ENCODE measurements at regions not wholly inside any gene's neighbourhood (a gene's known extent, or its start where the extent isn't known, plus 50 kb on each side); places are given as distances from the start of the nearest gene placed in this dataset.

DNA sequence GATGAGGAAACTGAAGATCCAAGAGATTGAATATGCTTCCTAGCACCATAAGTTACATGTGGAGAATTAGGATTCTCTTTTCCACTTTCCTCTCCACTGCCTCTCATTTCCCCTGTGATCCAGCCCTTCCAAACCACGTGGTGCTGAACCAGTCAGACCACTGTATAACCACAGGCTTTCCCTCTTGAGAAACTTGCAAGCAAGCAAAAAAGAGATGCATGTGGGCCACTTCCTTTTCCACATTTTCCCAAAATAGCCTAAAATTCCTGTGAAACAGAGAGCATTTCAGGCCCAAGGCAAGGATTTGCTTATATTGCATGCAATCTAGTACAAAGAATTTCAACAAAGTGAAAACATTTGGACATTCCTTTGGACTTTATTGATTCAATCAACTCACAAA is 59.3 kb upstream of the KSR1 start:
- Mint-ChIP-seq H3K27me3 (ENCODE audit: low read depth) (peaks cover 28% of the 10 kb centered on the region), H3K36me3 (ENCODE audit: low read depth) (no peaks in the 10 kb centered on the region), H3K4me1 (no peaks in the 10 kb centered on the region), H3K27ac (ENCODE audit: unreplicated experiment) (no peak overlapping the region), H3K9me3 (peaks cover 10% of the 10 kb centered on the region), H3K4me3 (no peak overlapping the region)
- no peak for DNase-seq (ENCODE audit: low read depth, low spot score)
- no peak for TF ChIP-seq CTCF (conservative IDR thresholded peaks at IDR 0.05)

- Mint-ChIP-seq H3K4me1 (peaks cover 8% of the 10 kb centered on the region), H3K27ac (ENCODE audit: unreplicated experiment) (no peak overlapping the region), H3K9me3 (peaks cover 10% of the 10 kb centered on the region), H3K4me3 (no peak overlapping the region), H3K36me3 (ENCODE audit: low read depth) (no peaks in the 10 kb centered on the region), H3K27me3 (ENCODE audit: low read depth) (peaks cover 19% of the 10 kb centered on the region)
- DNase-seq (ENCODE audit: low read depth, low spot score), result no peak
- TF ChIP-seq CTCF (conservative IDR thresholded peaks at IDR 0.05), result no peak
Observed at GRCh38 chr17:27398691-27399090, 57.6 kb upstream of the KSR1 start.

- H3K4me1 Mint-ChIP-seq, result peaks cover 11% of the 10 kb centered on the region
Observed at GRCh38 chr17:27400991-27401390, 55.3 kb upstream of the KSR1 start.

DNA sequence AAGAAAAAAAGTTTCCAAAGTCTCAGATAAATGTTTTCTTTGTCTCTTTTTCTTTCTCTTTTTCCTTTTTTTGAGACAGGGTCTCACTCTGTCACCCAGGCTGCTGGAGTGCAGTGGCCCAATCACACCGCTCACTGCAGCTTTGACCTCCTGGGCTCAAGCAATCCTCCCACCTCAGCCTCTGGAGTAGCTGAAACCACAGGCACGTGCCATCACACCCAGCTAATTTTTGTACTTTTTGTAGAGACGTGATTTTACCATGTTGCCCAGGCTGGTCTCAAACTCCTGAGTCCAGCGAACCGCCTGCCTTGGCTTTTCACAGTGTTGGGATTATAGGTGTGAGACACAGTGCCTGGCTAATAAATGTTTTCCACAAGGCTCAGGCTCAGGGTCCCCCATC is 53.3 kb upstream of the KSR1 start:
- TF ChIP-seq CTCF (conservative IDR thresholded peaks at IDR 0.05), result no peak
- peak overlapping the region; percentile 78 for H3K27ac Mint-ChIP-seq (ENCODE audit: unreplicated experiment)
- no peaks in the 10 kb centered on the region for H3K9me3 Mint-ChIP-seq
- DNase-seq (ENCODE audit: low read depth, low spot score), result no peak
- peaks cover 6% of the 10 kb centered on the region for H3K27me3 Mint-ChIP-seq (ENCODE audit: low read depth)
- no peak overlapping the region for H3K4me3 Mint-ChIP-seq
- H3K4me1 Mint-ChIP-seq, result peaks cover 11% of the 10 kb centered on the region
- no peaks in the 10 kb centered on the region for H3K36me3 Mint-ChIP-seq (ENCODE audit: low read depth)

More at GRCh38 chr17:27400991-27401390, 55.3 kb upstream of the KSR1 start:
- Mint-ChIP-seq H3K27me3 (ENCODE audit: low read depth) (peaks cover 2% of the 10 kb centered on the region), H3K4me3 (no peak overlapping the region), H3K9me3 (no peaks in the 10 kb centered on the region), H3K36me3 (ENCODE audit: low read depth) (no peaks in the 10 kb centered on the region), H3K27ac (ENCODE audit: unreplicated experiment) (no peak overlapping the region)
- no peak for TF ChIP-seq CTCF (conservative IDR thresholded peaks at IDR 0.05)
- DNase-seq (ENCODE audit: low read depth, low spot score), result no peak

DNA sequence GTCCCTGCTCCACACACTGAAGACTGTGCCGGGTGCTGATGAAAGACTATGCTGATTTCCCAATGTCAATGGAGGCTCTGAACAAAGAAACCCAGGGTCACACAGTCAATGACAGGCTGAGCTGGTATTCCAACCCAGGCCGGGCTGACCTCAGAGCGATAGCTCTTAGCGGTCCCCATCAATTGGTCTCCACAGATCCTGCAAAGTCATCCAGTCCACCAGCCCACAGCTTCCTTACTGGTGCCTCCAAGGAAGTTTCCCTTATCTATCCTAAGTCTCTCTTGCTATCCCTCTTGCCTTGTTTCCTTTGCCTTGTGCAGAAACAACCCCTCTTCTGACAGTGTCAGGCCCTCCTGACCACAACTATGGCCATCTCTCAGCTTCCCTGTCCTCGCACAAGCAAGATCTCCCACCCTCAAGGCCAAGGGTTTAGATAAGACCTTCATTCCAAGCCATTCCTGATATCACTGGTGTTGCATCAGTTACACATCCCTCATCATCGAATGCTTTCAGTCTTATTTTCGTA is 52.7 kb upstream of the KSR1 start:
- H3K27me3 Mint-ChIP-seq (ENCODE audit: low read depth), result peaks cover 6% of the 10 kb centered on the region
- H3K36me3 Mint-ChIP-seq (ENCODE audit: low read depth), result no peaks in the 10 kb centered on the region
- H3K4me3 Mint-ChIP-seq, result no peak overlapping the region
- peak overlapping the region; percentile 96 for H3K27ac Mint-ChIP-seq (ENCODE audit: unreplicated experiment)
- H3K4me1 Mint-ChIP-seq, result peaks cover 11% of the 10 kb centered on the region
- TF ChIP-seq CTCF (conservative IDR thresholded peaks at IDR 0.05), result no peak
- no peak for DNase-seq (ENCODE audit: low read depth, low spot score)
- no peaks in the 10 kb centered on the region for H3K9me3 Mint-ChIP-seq

GRCh38 chr17:27404676-27405075 is 51.6 kb upstream of the KSR1 start:
- Mint-ChIP-seq H3K9me3 (no peaks in the 10 kb centered on the region), H3K36me3 (ENCODE audit: low read depth) (no peaks in the 10 kb centered on the region), H3K27me3 (ENCODE audit: low read depth) (peaks cover 9% of the 10 kb centered on the region), H3K4me1 (peaks cover 11% of the 10 kb centered on the region), H3K27ac (ENCODE audit: unreplicated experiment) (no peak overlapping the region), H3K4me3 (no peak overlapping the region)
- no peak for DNase-seq (ENCODE audit: low read depth, low spot score)
- TF ChIP-seq CTCF (conservative IDR thresholded peaks at IDR 0.05), result no peak
